Epithelial cell of esophagus (primary cell): ENCODE measurements at regions not wholly inside any gene's neighbourhood (a gene's known extent, or its start where the extent isn't known, plus 50 kb on each side); places are given as distances from the start of the nearest gene placed in this dataset.

Experiments
- DNase-seq: peaks from one replicate; pipeline ENCODE4 v3.0.0; 2010; ENCODE audit warnings: low read depth
- H3K4me3 ChIP-seq: 2 replicates; pipeline ENCODE4 v1.5.1; 2011; ENCODE audit warnings: mild to moderate bottlenecking, low read length, control low read depth
- TF ChIP-seq, protein P1 (sequence below): IDR thresholded peaks from 2 replicates; pipeline ENCODE4 v1.5.1; 2011; ENCODE audit warnings: low read depth, mild to moderate bottlenecking, low read length, control low read depth, inconsistent platforms; ENCODE audit not compliant: insufficient read depth; ENCODE audit errors: missing control alignments

DNA sequence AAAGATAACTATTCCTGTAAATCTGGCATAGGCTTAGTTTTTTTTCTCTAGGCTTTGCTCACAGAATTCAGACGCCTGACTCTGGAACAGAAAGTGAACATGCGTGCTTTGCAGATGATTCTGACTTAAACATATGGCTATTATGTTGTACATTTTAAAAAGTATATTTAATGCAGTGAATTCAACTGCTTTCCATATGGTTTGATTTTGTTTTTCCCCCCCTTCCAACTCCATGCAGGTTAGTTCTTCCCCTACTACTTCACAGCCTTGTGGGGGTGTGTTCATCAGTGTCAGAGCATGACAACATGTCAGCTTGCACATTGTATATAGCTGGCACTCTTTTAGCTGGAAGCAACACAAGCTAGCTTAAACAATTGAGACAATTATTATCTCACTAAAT is 226.8 kb downstream of the TMEM167A start:
- TF ChIP-seq, protein P1, sequence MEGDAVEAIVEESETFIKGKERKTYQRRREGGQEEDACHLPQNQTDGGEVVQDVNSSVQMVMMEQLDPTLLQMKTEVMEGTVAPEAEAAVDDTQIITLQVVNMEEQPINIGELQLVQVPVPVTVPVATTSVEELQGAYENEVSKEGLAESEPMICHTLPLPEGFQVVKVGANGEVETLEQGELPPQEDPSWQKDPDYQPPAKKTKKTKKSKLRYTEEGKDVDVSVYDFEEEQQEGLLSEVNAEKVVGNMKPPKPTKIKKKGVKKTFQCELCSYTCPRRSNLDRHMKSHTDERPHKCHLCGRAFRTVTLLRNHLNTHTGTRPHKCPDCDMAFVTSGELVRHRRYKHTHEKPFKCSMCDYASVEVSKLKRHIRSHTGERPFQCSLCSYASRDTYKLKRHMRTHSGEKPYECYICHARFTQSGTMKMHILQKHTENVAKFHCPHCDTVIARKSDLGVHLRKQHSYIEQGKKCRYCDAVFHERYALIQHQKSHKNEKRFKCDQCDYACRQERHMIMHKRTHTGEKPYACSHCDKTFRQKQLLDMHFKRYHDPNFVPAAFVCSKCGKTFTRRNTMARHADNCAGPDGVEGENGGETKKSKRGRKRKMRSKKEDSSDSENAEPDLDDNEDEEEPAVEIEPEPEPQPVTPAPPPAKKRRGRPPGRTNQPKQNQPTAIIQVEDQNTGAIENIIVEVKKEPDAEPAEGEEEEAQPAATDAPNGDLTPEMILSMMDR: no peak
- DNase-seq: no peak
- no peak overlapping the region for H3K4me3 ChIP-seq

DNA sequence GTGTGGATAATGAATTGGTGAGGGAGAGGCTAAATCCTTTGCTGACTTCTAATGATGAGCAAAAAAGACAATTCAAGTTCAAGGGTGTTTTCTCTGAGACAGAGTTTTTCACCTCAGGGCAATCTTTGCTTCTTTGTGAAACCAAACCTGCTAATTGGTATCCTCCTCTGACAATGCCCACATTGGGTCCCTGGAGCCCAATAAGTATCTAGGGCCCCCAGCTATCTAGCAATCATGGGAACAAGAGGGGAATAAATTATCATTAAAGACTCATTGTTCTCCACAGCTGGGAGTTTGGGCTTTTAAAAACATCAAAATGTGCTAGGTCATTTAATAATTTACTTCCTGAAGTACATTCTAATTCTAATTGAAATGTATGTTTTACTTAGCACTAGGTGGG is 227.3 kb downstream of the TMEM167A start:
- no peak overlapping the region for H3K4me3 ChIP-seq
- TF ChIP-seq, protein P1: no peak
- no peak for DNase-seq

DNA sequence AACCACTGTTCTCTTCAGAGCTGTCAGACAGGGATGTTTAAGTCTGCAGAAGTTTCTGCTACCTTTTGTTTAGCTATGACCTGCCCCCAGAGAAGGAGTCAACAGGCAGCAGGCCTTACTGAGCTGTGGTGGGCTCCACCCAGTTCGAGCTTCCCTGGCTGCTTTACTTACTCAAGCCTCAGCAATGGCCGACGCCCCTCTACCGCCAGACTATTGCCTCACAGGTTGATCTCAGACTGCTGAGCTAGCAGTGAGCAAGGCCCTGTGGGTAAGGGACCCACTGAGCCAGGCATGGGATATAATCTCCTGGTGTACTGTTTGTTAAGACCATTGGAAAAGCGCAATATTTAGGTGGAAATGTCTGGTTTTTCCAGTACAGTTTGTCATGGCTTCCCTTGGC is 229.6 kb downstream of the TMEM167A start:
- TF ChIP-seq, protein P1: no peak
- H3K4me3 ChIP-seq: no peak overlapping the region
- DNase-seq: peak; percentile 32

DNA sequence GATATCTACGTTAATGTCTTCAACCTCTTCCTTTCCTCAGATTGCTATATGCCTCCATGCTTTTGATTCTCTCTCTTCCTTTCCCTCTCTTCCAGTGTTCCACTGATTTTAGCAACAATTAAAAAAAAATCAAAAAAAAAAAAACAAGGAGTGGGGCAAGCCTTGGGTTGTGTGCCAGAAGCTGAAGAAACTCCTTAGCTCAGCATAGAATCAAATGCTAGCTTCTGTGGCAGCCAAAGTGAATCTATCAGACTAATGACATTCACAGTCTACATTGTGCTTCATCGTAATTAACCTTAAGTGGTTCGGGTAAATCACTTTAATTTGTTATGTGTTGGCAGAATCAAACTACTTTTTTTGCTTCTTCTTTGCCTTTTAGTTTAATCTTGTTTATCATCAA is 237.3 kb downstream of the TMEM167A start:
- TF ChIP-seq, protein P1: no peak
- no peak overlapping the region for H3K4me3 ChIP-seq

DNA sequence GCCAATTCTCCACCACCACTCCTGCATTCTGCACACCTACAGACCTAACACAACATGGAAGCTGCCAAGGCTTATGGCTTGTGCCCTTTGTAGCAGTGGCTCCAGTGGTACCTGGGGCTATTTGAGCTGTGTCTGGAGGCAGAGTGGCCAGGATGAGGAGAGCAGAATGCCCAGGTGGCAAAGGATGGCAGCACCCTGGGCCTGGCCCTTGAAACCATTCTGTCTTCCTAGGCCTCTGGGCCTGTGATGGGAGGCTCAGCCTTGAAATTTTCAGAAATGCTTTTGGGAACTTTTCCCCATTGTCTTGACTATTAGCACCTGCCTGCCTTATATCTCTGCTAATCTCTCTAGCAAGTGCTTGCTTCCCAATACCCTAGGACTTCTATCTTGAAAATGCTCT is 241.7 kb downstream of the TMEM167A start:
- no peak for DNase-seq
- no peak overlapping the region for H3K4me3 ChIP-seq
- TF ChIP-seq, protein P1: no peak

More for the DNA sequence above, 237.3 kb downstream of the TMEM167A start:
- no peak for DNase-seq

DNA sequence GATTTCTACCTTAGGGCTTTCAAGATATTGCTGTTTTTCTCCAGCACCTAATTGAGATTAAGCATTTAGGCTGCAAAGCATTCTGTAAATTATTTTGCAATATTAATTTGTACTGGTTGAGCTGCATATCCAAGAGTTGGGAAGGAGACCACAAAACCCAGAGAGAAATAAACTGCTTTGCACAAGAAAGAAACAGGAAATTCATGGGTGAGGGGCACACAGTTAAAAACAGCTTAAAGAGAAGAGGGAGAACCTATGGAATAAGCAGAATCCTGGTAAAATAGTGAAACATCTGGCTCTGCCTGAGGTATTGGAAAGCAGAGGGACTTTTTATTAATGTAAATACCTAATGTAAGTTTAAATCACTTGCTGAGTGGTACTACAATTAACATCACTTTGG is 243.0 kb downstream of the TMEM167A start:
- no peak for DNase-seq
- TF ChIP-seq, protein P1: no peak
- no peak overlapping the region for H3K4me3 ChIP-seq

DNA sequence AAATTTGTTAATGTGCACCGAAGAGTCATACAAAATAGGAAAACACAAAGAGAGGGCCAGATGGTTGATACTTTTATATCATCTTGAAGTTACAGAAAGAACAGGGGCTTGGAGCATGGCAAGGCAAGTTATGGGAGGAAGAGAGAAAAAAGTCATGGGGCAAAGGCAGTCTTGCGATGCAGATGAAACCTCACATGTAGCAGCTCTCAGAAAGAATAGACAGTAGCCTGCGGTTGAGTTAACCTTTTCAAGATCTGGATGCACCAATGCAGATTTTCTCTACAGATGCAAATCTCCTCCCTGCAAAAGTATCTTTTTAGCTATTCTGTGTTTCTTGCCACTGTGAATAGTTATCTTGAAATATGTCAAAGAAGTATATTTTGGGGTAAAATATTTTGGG is 243.9 kb downstream of the TMEM167A start:
- no peak overlapping the region for H3K4me3 ChIP-seq
- TF ChIP-seq, protein P1: no peak
- no peak for DNase-seq
